ENCODE measurements at regions not wholly inside any gene's neighbourhood (a gene's known extent, or its start where the extent isn't known, plus 50 kb on each side); places are given as distances from the start of the nearest gene placed in this dataset.

DNA sequence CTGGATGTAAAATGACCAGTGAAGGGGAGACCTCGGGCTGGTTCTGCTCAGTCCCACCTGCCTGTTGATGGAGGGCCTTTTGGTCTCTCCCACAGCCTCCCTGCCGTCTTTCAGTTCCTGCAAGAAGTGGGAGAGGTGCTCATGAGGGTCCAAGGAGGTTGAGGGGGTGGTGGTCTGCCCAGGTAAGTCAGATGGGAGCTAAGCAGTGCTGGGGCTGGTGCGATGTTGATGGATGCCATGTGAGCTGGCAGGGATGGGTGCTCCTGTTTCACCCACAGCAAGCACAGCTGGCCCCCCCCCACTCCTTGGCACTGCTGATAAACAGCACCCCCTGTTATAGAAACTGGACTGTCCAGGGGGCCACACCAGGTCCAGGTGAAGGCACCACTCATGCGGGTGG lies 145.6 kb downstream of the NSG2 start:
- no peak for DNase-seq (ENCODE audit: low read depth in 2 of 2)

DNA sequence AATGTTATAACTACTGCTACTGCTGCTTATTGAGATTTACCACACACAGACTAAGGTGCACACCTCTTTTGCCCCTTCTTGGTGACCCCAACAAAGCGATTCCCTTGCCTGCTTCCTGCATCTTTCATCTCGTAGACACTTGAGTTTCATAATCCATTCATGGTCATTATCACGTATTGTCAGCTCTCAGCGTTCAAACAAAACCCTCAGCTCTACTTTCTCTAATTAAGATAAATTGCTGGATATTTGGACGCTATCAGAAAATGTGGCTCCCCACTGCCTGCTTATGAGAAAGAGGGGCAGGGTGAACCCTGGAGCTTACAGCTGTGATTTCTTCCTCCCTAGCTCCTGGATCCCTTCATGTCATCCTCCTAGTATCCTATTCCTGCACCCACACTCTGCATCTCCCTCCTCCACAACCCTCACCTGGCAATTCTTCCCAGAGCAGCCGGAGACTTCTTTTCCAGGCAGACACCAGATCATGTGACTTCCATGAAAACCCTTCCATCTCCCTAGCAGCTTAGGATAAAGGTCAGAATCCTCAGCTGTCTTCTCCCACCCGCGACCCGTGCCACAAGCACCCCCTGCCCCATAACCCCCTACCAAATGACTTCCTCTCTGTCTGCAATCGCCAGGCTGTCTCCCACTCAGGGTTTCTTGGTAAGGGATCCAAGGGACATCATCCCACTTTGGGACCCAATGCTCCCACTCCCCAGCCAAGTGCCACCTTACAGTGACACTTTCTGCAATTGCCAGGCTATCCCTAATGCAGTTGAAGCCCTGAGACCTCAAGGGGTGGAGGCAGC lies 146.5 kb downstream of the NSG2 start:
- DNase-seq (ENCODE audit: low read depth in 2 of 2) = no peak

DNA sequence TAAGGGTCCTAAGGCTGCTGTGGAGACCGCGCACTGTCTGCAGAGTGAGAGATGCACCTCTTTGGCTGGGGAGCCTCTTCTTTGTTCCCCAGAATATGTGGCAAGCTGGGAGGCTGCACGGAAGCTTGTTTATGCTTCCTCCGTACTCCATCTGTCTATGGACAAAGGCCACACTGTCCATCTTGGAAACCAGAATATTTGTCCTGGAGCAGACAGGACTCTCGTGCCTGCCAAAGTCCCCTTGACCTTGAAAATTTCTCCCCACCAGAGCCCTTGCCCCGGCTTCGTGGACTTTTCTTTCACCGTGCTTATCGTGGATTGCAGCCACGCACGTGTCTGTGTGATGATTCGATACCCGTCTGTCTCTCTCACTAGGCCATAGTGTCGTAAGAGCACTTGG lies 147.4 kb downstream of the NSG2 start:
- DNase-seq (ENCODE audit: low read depth in 2 of 2) = no peak

DNA sequence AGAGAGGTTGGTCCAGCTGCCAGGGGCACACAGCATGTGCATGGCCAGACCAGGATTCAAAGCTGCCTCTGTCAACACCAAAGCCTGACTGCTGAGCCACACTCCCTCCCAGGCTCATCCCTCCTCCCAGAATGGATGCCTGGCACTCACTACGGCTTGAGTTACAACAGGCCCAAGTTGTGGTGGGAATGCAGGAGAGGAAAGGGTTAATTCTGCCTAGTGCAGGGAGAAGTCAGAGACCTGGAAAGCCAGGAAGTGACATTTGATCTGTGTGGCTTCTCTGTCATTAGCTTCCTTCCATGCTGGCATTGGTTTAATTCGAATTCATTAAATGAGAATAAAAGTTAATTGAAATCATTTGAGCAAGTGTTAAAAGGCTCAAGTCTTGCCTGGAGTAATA lies 150.0 kb downstream of the NSG2 start:
- DNase-seq (ENCODE audit: low read depth in 2 of 2) = no peak

DNA sequence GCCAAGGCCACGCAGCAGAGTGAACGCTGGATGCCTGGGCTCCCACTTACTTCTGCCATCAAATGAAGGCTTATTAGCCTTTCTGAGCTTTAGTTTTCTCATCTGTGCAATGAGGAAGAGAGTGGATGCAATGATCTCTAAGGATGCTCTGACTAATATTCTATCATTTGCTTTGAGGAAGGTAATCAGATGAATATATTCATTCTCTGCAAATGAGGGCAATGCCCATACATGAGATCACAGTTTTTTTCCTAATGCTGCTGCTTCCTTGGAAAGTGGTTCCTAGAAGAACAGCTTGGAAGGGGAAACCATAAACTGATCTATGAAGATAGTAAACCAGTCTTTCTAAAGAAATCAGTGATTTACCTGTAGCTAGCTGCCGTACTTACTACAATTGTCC lies 152.4 kb downstream of the NSG2 start:
- no peak for DNase-seq (ENCODE audit: low read depth in 2 of 2)

DNA sequence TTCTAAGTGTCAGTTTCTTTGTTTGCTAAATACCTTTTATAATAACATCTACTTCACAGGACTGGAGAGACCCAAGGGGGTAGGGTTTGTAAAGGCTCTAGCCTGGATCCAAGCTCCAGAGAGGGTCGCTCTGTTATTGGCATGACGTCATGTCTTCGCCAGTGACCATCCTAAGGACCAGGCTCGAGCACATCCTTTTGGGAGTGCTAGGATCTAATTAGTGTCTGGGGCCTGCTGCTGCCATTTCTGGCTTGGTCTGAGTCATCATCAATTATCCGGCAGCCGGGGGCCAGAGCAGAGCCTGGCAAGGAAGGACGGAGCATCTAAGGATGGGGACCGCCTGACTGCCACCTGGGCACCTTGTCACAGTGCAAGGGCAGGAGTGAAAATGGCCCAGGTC lies 153.0 kb downstream of the NSG2 start:
- DNase-seq (ENCODE audit: low read depth in 2 of 2) = no peak

DNA sequence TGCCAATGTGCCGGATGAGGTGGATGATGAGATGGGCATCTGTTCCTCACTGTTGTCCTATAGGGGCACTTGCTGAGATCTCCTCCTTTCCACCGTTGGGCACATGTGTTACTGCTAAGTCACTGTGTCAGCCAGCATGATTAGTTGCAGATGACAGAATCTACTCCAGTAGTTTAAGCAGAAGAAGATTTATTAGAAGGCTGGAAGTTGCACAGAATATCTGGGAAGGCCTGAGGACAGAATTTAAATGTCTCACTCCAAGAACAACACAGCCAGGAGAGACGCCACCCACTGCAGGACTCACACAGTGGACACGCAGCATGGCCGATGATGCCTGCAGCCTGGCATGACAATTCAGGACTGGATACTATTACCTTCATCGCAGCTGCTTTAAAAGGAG lies 157.5 kb downstream of the NSG2 start:
- no peak for DNase-seq (ENCODE audit: low read depth in 2 of 2)

DNA sequence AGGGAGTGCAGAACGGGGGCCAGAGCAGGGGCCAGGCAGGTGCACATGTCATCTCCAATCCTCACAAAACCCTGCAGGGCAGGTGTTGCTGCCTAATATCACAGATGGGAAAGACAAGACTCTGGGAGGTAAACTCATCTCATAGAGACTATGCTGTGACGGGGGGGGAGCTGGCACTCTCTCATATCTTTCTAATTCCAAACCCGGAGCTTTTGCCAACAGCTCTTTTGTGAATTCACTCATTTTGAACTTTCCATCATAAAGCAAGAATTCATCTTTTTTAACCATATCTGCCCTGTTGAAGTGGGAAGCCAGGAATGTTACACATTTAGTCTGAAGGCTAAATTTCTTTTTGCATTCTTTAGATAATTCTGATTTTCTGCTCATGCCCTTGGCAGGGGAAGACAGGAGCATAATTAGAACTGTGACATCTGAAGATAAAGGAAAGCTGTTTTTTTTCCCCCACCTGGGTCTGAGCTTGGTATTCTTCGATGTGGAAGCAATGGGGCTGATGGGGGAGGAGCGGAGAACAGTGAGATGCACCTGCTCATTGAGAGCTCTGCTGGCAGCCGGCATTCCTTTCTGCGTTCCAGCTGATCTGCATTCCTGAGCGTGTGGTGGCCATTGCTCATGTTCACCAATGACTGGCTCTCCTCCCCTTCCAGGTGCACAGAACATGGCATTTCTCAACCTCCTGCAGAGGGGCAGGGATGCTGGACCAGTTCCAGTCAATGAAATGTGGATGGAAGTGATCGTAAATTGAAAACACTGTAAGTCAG lies 159.2 kb downstream of the NSG2 start:
- DNase-seq (ENCODE audit: low read depth in 2 of 2) = no peak

DNA sequence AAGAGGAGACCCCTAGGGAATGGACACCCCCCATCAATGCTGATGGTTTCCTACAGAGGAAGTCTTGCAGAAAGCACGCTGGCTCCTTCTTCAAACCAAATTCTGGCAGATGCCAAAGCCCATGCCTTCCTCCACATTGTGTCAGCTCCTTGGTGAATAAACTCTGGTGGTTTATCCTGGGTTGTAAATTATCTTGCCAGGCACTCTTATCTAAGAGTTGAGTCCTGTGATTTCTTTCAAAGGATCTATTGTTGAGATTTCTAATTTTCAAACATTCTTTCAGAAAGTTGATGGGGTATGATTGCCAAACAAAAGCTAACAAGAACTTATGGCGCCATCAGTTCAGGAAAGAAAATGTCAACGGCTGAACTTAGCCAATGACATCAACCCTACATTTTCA lies 160.4 kb downstream of the NSG2 start:
- DNase-seq (ENCODE audit: low read depth in 2 of 2) = no peak

DNA sequence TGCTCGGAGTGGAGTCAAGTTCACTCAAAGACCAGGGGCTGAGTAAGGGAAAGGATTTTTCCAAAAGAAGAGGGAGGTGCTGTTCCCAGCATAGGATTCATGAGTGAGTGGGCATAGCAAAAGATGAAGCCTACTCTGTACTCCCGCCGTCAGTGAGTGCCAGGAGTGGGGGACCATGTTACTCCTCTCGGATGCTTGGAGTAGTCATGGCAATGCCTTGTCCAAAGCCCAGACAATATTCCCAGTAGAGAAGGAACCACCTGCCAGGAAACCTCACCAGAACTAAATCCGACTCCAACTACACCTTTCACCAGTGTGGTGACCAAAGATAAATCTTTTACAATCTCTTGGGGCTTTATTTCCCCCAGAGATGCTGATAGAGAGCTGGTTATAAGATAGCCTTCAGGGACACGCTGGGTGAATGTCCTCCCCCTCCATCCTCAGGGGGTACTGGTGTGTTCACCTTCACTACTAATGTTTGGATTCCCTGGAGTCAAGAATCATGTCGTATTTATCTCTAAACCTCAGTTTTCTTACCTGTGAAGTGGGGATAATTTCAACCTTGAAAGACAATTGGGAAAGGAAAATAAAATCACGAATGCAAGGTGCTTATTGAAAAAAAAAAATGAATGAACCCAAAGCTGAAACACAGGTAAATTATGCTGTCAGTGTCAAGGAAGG lies 165.2 kb downstream of the NSG2 start:
- no peak for DNase-seq (ENCODE audit: low read depth in 2 of 2)

DNA sequence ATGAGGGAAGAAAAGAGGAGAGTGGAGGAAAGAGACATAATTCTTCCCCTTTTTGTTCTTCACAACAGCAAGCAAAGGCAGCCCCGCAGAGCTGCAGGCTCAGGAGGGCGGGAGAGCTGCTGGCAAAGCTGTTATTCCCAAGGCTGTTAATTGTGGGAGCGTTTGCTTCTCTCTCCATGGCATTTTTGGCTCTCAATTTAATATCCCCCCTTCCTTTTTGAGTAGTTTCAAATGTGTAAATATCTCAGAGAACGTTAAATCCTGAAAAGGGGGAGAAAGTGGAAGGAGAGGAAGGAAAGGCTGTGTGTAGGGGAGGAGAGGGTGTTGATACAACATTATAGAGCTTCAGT lies 165.7 kb downstream of the NSG2 start:
- no peak for DNase-seq (ENCODE audit: low read depth in 2 of 2)

DNA sequence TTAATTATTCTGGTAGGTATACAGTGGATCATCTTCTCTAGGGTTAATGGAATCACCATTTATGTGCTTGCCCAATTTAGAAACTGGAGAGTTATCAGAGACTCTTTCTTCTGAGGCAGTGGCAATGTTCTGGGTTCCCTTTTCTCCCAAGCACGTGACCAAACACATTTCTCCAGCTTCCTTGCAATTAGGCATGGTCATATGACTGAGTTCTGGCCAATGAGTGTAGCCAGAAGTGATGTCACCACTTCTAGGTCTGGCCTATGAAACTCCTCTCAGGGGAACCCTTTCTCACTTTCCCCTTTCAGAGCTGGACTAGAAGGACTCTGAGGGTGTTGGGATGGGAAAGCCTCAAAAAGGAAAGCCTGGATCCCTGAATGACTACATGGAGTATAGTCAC lies 172.0 kb downstream of the NSG2 start:
- no peak for DNase-seq (ENCODE audit: low read depth in 2 of 2)

DNA sequence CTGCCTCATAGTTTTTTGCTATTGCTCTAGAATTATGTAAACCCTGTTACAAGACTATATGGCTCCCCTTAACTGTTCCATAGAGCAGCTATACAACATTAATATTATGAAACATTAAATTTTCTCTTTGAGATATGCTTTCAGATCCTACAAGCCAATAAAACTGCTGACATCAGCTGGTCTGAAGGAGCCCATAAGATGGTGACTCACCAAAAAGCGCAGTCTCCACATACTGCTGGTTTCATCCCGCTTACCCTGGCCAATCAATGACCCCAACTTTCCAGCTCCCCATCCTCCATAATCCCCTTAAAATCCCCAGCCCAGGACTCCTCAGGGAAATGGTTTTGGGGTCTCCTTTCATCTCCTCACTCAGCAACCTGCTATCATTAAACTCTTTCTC lies 172.7 kb downstream of the NSG2 start:
- no peak for DNase-seq (ENCODE audit: low read depth in 2 of 2)

DNA sequence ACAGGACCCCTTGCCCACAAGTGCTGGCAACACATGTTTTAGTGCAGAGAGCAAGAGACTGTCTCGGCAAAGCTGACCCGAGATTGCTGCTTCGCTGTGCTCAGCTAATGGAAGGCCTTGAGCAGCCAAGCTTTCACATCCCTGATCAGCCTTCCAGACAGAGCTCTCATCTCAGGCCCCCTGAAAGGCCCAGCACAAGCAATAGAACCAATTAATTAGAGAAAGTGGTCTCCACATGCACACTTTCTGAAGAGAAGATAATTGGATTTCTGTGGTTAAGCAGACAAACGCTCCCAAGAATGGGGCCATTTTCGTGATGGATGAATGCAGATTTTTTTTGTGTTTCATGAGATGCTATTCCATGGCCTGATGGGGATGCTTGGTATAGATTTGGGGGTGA lies 174.9 kb downstream of the NSG2 start:
- no peak for DNase-seq (ENCODE audit: low read depth in 2 of 2)

DNA sequence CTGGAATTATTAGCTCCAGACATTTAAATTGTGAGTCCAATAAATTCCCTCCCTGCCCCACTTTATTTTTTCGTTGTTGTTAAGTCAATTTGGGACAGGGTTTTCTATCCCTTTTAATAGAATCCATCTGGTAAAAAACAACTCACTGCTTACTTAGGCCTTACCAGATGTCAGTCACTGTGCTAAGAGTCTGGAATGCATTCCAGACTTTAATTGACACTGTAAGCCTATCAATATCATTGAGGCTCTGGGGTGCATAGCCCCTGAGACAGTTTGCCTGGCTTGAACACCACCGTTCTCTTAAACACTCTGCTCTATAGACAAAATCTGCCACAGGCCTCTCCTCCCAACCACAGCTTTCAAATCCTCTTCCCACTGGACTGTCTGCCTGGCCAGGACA lies 175.9 kb downstream of the NSG2 start:
- no peak for DNase-seq (ENCODE audit: low read depth in 2 of 2)

DNA sequence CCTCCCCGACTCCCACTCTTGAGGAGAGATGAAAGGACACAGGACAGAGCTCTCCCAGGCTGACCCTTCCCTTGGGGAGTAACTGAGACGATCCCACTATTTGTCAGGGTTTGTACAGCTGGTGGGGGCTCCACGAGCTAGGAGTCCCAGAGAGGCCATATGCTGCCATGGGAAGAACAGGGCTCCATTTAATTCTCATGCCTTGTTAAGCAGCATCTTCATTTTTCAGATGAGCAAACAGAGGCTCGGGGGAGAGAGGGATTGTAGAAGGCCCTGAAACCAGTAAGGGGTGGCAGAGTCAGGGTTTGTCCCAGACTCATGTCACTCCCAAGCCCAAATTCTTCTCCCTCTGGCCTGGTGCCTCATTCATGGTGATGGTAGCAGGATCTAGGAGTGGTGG lies 176.4 kb downstream of the NSG2 start:
- no peak for DNase-seq (ENCODE audit: low read depth in 2 of 2)

DNA sequence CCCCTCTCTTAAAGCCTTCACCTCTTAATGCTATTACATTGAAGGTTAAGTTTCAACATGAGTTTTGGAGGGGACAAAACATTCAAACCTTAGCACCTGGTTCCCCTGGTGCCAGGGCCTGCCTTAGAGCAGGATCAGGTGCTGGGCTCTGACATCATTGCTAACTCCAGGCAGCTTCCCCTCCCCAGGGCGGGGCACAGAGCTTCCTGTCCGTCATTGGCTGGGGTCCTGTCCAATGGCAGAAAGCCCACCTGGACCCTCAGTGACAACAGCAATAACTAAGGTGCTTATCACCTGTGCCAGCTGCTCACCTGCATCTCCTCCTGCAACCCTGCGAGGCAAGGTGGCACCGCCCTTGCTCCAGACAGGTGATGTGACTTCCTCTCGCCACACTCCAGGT lies 177.4 kb downstream of the NSG2 start:
- no peak for DNase-seq (ENCODE audit: low read depth in 2 of 2)

DNA sequence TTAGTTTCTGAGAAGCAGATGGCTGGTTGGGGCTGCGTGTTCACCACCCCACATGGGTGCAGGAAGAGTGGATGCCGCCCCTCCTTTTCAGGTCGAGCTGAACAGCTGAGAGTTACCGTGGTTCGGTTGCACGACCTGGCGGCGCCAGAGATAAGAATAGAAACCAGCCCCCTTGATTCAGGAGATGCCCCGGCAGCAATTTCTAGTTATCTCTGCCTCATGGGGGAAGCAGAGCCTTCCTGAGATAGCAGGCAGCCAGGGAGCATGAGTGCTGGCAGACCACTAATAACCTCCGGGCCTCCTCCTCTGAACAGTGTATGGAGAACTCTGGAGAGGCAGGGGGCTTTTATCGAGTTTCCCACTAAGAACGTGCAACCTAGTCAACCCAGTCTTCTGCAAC lies 177.8 kb downstream of the NSG2 start:
- no peak for DNase-seq (ENCODE audit: low read depth in 2 of 2)

DNA sequence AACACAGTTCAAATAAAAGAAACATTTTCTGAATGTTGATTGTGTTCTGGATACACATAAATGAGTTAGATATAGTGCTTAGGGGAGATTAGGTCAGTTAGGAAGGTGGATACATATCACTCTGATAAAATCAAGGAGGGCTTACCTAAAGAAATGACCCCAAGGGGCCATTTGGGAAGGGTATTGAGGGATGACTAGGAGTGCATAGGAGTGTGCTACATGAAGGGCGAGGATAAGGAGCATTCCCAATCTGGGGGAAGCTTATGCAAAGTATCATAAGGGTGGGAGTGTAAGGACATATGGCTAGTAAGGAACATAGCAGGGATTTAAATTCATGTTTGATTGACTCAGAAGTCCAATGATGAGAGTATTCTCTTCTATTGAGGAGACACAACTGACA lies 183.6 kb downstream of the NSG2 start:
- no peak for DNase-seq (ENCODE audit: low read depth in 2 of 2)

DNA sequence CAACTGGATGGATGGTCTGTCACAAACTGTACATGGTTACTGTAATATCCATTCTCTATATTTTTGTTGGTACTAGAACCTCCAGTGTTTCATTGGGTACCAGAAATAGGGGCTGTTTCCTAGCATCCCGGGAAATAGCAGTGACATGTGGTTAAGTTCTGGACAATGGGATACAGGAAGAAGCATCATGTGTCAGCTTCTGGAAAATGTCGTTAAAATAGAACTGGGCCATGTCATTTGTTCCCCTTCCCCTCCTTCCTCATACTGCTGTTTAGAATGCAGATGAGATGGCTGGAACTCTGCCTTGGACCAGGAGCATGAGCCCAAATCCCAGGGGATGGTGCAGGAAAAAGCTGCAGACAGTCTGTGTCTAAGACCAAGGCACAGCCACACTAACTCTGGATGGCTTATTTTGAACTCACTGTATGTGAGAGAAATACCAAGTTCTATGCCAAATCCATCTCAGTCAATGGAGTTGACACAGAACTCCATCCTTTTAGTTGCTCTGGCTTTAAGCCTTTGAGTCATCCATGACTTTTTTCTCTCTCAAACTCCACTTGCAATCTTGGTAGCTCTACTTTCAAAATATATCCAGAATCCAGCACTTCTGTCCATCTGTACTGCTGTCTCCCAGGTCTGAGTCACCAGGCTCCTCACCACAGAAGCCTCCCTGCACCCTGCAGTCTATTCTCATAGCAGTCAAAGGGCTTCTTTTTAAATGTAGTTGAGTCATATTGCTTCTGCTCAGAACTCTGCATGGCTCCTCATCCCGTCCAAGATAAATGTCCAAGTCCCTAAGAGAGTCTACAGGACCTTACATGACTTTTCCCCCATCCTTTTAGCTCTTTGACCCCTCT lies 184.2 kb downstream of the NSG2 start:
- DNase-seq (ENCODE audit: low read depth in 2 of 2) = no peak

DNA sequence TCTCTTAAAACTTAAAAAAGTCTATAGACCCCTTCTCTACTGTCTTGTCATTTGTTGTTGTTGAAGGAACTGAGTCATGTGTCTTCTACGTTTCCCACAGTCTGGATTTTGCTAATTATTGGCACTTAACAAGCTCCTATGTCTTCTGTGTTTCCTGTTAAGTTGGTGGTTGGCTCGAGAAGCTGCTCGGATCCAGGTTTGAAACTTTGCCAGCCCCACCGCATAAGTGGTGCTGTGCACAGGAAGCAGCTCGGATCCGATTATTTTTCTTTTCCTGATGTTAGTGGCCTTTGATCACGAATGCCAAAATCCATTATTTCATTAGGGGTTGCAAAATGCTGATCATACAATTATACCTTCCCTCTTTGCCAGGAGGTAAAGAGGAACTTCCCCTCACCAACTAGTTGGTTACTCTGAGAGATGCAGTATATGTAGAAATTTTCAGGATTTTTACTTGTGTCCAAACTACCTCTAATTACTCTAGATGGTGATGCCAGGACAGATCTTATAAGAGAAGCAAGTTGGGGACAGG lies 186.5 kb downstream of the NSG2 start:
- peak in 1 of 2 donors; percentile 49 for DNase-seq (ENCODE audit: low read depth in 2 of 2)

DNA sequence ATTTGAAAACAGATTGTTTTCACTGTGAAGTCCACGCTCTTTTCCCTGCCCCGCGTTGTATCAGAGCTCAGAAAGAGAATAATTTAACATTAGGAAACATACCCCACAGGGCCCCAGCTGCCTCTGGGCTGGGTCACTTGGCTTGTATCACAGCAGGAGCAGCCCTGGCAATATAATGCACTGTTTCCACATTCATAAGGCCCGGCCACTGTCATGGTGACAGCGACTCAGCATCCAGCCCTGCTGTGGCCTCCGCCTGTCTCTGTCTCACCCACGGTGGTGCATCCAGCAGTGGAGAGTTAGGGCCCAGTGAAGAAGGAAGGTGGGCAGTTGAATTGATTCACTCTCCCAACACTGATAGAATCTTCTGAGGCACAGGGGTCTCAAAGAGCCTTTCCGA lies 188.9 kb downstream of the NSG2 start:
- DNase-seq (ENCODE audit: low read depth in 2 of 2) = no peak
